Mucosa of stomach (tissue), 1 donor: ENCODE measurements at regions not wholly inside any gene's neighbourhood (a gene's known extent, or its start where the extent isn't known, plus 50 kb on each side); places are given as distances from the start of the nearest gene placed in this dataset.

Source experiments
- H3K27me3 ChIP-seq: one replicate; pipeline ENCODE4 v1.7.0; 2013; ENCODE audit warnings: mild to moderate bottlenecking, low read length; ENCODE audit not compliant: control insufficient read depth, insufficient read depth
- H3K36me3 ChIP-seq: one replicate; pipeline ENCODE4 v1.7.0; 2013; ENCODE audit warnings: low read length; ENCODE audit not compliant: control insufficient read depth, insufficient read depth
- H3K4me1 ChIP-seq: one replicate; pipeline ENCODE4 v1.7.0; 2013; ENCODE audit warnings: mild to moderate bottlenecking, low read length; ENCODE audit not compliant: control insufficient read depth, insufficient read depth
- H3K4me3 ChIP-seq: one replicate; pipeline ENCODE4 v1.7.0; 2013; ENCODE audit warnings: low read length
- H3K9ac ChIP-seq: one replicate; pipeline ENCODE4 v1.7.0; 2013; ENCODE audit warnings: mild to moderate bottlenecking, low read length, moderate library complexity
- H3K9me3 ChIP-seq: one replicate; pipeline ENCODE4 v1.7.0; 2013; ENCODE audit warnings: mild to moderate bottlenecking, low read length, moderate library complexity; ENCODE audit not compliant: control insufficient read depth
- donor health status: Pancreatic carcinoma.

- no peak overlapping the region for H3K9ac ChIP-seq
- H3K27me3 ChIP-seq = no peaks in the 10 kb centered on the region
- no peaks in the 10 kb centered on the region for H3K36me3 ChIP-seq
- H3K4me3 ChIP-seq = no peak overlapping the region
- no peaks in the 10 kb centered on the region for H3K9me3 ChIP-seq
- no peaks in the 10 kb centered on the region for H3K4me1 ChIP-seq
Measured at GRCh38 chr3:182527745-182528144, 265.6 kb upstream of the ATP11B start.

GRCh38 chr3:182530316-182530715, 263.0 kb upstream of the ATP11B start:
- no peaks in the 10 kb centered on the region for H3K9me3 ChIP-seq
- H3K9ac ChIP-seq = no peak overlapping the region
- no peak overlapping the region for H3K4me3 ChIP-seq
- H3K27me3 ChIP-seq = no peaks in the 10 kb centered on the region
- H3K4me1 ChIP-seq = no peaks in the 10 kb centered on the region
- no peaks in the 10 kb centered on the region for H3K36me3 ChIP-seq

GRCh38 chr3:182533394-182533793, 259.9 kb upstream of the ATP11B start:
- Histone ChIP-seq H3K9ac (no peak overlapping the region), H3K4me1 (no peaks in the 10 kb centered on the region), H3K36me3 (no peaks in the 10 kb centered on the region), H3K9me3 (no peaks in the 10 kb centered on the region), H3K4me3 (no peak overlapping the region), H3K27me3 (no peaks in the 10 kb centered on the region)

GRCh38 chr3:182544542-182544941, 248.8 kb upstream of the ATP11B start:
- Histone ChIP-seq H3K4me3 (no peak overlapping the region), H3K27me3 (no peaks in the 10 kb centered on the region), H3K9me3 (no peaks in the 10 kb centered on the region), H3K4me1 (no peaks in the 10 kb centered on the region), H3K9ac (no peak overlapping the region), H3K36me3 (no peaks in the 10 kb centered on the region)

- Histone ChIP-seq H3K27me3 (no peaks in the 10 kb centered on the region), H3K9me3 (no peaks in the 10 kb centered on the region), H3K36me3 (no peaks in the 10 kb centered on the region), H3K9ac (no peak overlapping the region), H3K4me3 (no peak overlapping the region), H3K4me1 (no peaks in the 10 kb centered on the region)
Measured at GRCh38 chr3:182562274-182562673, 231.0 kb upstream of the ATP11B start.

- Histone ChIP-seq H3K27me3 (no peaks in the 10 kb centered on the region), H3K9me3 (no peaks in the 10 kb centered on the region), H3K4me1 (no peaks in the 10 kb centered on the region), H3K9ac (no peak overlapping the region), H3K4me3 (no peak overlapping the region), H3K36me3 (no peaks in the 10 kb centered on the region)
Measured at GRCh38 chr3:182565916-182566796, 227.1 kb upstream of the ATP11B start.

GRCh38 chr3:182567700-182568099, 225.6 kb upstream of the ATP11B start:
- no peaks in the 10 kb centered on the region for H3K36me3 ChIP-seq
- no peaks in the 10 kb centered on the region for H3K27me3 ChIP-seq
- no peak overlapping the region for H3K9ac ChIP-seq
- H3K4me1 ChIP-seq = no peaks in the 10 kb centered on the region
- H3K9me3 ChIP-seq = no peaks in the 10 kb centered on the region
- no peak overlapping the region for H3K4me3 ChIP-seq

- no peaks in the 10 kb centered on the region for H3K27me3 ChIP-seq
- no peak overlapping the region for H3K4me3 ChIP-seq
- no peaks in the 10 kb centered on the region for H3K36me3 ChIP-seq
- H3K4me1 ChIP-seq = no peaks in the 10 kb centered on the region
- no peak overlapping the region for H3K9ac ChIP-seq
- no peaks in the 10 kb centered on the region for H3K9me3 ChIP-seq
Measured at GRCh38 chr3:182568261-182568660, 225.0 kb upstream of the ATP11B start.

GRCh38 chr3:182568876-182569275, 224.4 kb upstream of the ATP11B start:
- Histone ChIP-seq H3K9me3 (no peaks in the 10 kb centered on the region), H3K4me1 (no peaks in the 10 kb centered on the region), H3K4me3 (no peak overlapping the region), H3K9ac (no peak overlapping the region), H3K36me3 (no peaks in the 10 kb centered on the region), H3K27me3 (no peaks in the 10 kb centered on the region)

GRCh38 chr3:182570946-182571594, 222.2 kb upstream of the ATP11B start:
- Histone ChIP-seq H3K9me3 (peaks cover 5% of the 10 kb centered on the region), H3K36me3 (no peaks in the 10 kb centered on the region), H3K9ac (no peak overlapping the region), H3K4me1 (no peaks in the 10 kb centered on the region), H3K4me3 (no peak overlapping the region), H3K27me3 (no peaks in the 10 kb centered on the region)

- Histone ChIP-seq H3K9ac (no peak overlapping the region), H3K36me3 (no peaks in the 10 kb centered on the region), H3K9me3 (peaks cover 5% of the 10 kb centered on the region), H3K27me3 (no peaks in the 10 kb centered on the region), H3K4me1 (no peaks in the 10 kb centered on the region), H3K4me3 (no peak overlapping the region)
Measured at GRCh38 chr3:182575941-182576340, 217.4 kb upstream of the ATP11B start.

GRCh38 chr3:182583545-182583944, 209.8 kb upstream of the ATP11B start:
- Histone ChIP-seq H3K27me3 (no peaks in the 10 kb centered on the region), H3K9ac (no peak overlapping the region), H3K36me3 (no peaks in the 10 kb centered on the region), H3K4me3 (no peak overlapping the region), H3K9me3 (no peaks in the 10 kb centered on the region), H3K4me1 (no peaks in the 10 kb centered on the region)
